GM23338 (cell line): ENCODE measurements at regions not wholly inside any gene's neighbourhood (a gene's known extent, or its start where the extent isn't known, plus 50 kb on each side); places are given as distances from the start of the nearest gene placed in this dataset.
A peak's percentile ranks its signal among the peaks of the same experiment; 100 is the strongest.

ENCODE experiments used
- ATAC-seq: fragments of 200-7000 bp; cut with Tn5 transposase; 3 replicates; pipeline ENCODE4 v1.9.1; 2020
- DNase-seq: peaks from one replicate; pipeline ENCODE4 v3.0.0-alpha.2; 2015; ENCODE audit warnings: low spot score
- H2AFZ ChIP-seq: fragments of 200-600 bp; sonication (generic); 2 replicates; pipeline ENCODE4 v1.8.0; 2016; ENCODE audit warnings: antibody characterized with exemption, mild to moderate bottlenecking, moderate library complexity
- H3F3A ChIP-seq: fragments of 200-600 bp; sonication (generic); replicated peaks from 2 replicates; pipeline ENCODE4 v1.8.0; 2017; ENCODE audit warnings: antibody characterized with exemption, mixed run types, low read depth
- H3K27ac ChIP-seq: fragments of 200-600 bp; sonication (generic); 2 replicates; pipeline ENCODE4 v1.6.1; 2016; ENCODE audit warnings: low read depth
- H3K27me3 ChIP-seq: fragments of 200-600 bp; sonication (generic); 2 replicates; pipeline ENCODE4 v1.8.0; 2016; ENCODE audit warnings: mild to moderate bottlenecking, mixed run types, moderate library complexity; ENCODE audit not compliant: insufficient read depth
- H3K36me3 ChIP-seq: fragments of 200-600 bp; sonication (generic); 2 replicates; pipeline ENCODE4 v1.8.0; 2016; ENCODE audit warnings: mild to moderate bottlenecking; ENCODE audit not compliant: insufficient read depth
- H3K4me1 ChIP-seq: fragments of 200-600 bp; sonication (generic); 2 replicates; pipeline ENCODE4 v1.8.0; 2016; ENCODE audit warnings: mild to moderate bottlenecking, moderate library complexity; ENCODE audit not compliant: insufficient read depth
- H3K4me2 ChIP-seq: fragments of 200-600 bp; sonication (generic); 2 replicates; pipeline ENCODE4 v1.7.1; 2017; ENCODE audit warnings: mixed run types
- H3K4me3 ChIP-seq: fragments of 200-600 bp; sonication (generic); 2 replicates; pipeline ENCODE4 v1.6.1; 2016; ENCODE audit warnings: mixed run types
- H3K79me2 ChIP-seq: fragments of 200-600 bp; sonication (generic); replicated peaks from 2 replicates; pipeline ENCODE4 v1.8.0; 2017; ENCODE audit warnings: mild to moderate bottlenecking; ENCODE audit not compliant: insufficient read depth
- H3K9me2 ChIP-seq: fragments of 200-600 bp; sonication (generic); 2 replicates; pipeline ENCODE4 v1.8.0; 2017; ENCODE audit not compliant: insufficient read depth
- H4K20me1 ChIP-seq: fragments of 200-600 bp; sonication (generic); replicated peaks from 2 replicates; pipeline ENCODE4 v1.8.0; 2017; ENCODE audit warnings: mild to moderate bottlenecking; ENCODE audit not compliant: insufficient read depth
- H3K27ac Mint-ChIP-seq: 2 replicates; pipeline ENCODE4 v1.8.0; 2020; ENCODE audit warnings: inconsistent platforms, mild to moderate bottlenecking, moderate library complexity, mixed read lengths
- H3K27me3 Mint-ChIP-seq: 3 replicates; pipeline ENCODE4 v1.8.0; 2022; ENCODE audit warnings: low read depth, mild to moderate bottlenecking, moderate library complexity, mixed read lengths, inconsistent platforms; ENCODE audit not compliant: insufficient read depth, poor library complexity
- H3K36me3 Mint-ChIP-seq: 3 replicates; pipeline ENCODE4 v1.8.0; 2021; ENCODE audit warnings: low read depth, mild to moderate bottlenecking, inconsistent platforms, moderate library complexity, mixed read lengths
- H3K4me1 Mint-ChIP-seq: 3 replicates; pipeline ENCODE4 v1.8.0; 2020; ENCODE audit warnings: mild to moderate bottlenecking, inconsistent platforms, mixed read lengths
- H3K4me3 Mint-ChIP-seq: 3 replicates; pipeline ENCODE4 v1.8.0; 2021; ENCODE audit warnings: moderate library complexity, mild to moderate bottlenecking, inconsistent platforms, mixed read lengths
- H3K9me3 Mint-ChIP-seq: 3 replicates; pipeline ENCODE4 v1.8.0; 2020; ENCODE audit warnings: moderate library complexity, mild to moderate bottlenecking, inconsistent platforms, mixed read lengths
- CREB1 ChIP-seq: fragments of 250-450 bp; sonication (Bioruptor Pico); IDR thresholded peaks from 2 replicates; pipeline ENCODE4 v1.5.0; 2020; ENCODE audit warnings: low read depth, mild to moderate bottlenecking, moderate library complexity
- ETS1 ChIP-seq: IDR thresholded peaks from 2 replicates; pipeline ENCODE4 v1.6.1; 2016; ENCODE audit warnings: antibody characterized with exemption
- EZH2 ChIP-seq: fragments of 200-600 bp; sonication (generic); IDR thresholded peaks from one replicate; pipeline ENCODE4 v1.8.0; 2017; ENCODE audit warnings: antibody characterized with exemption, mild to moderate bottlenecking, low read depth; ENCODE audit not compliant: unreplicated experiment
- EZH2phosphoT487 ChIP-seq: fragments of 200-600 bp; sonication (generic); IDR thresholded peaks from one replicate; pipeline ENCODE4 v1.8.1; 2018; ENCODE audit warnings: antibody characterized with exemption; ENCODE audit not compliant: unreplicated experiment
- JUNB ChIP-seq: IDR thresholded peaks from one replicate; pipeline ENCODE4 v1.6.1; 2016; ENCODE audit warnings: antibody characterized with exemption; ENCODE audit not compliant: unreplicated experiment
- NANOG ChIP-seq: IDR thresholded peaks from 2 replicates; pipeline ENCODE4 v1.6.1; 2016; ENCODE audit warnings: antibody characterized with exemption, borderline replicate concordance
- POLR2AphosphoS5 ChIP-seq: IDR thresholded peaks from 2 replicates; pipeline ENCODE4 v1.6.1; 2016; ENCODE audit warnings: antibody characterized with exemption, low read depth
- STAT1 ChIP-seq: IDR thresholded peaks from one replicate; pipeline ENCODE4 v1.6.1; 2016; ENCODE audit warnings: antibody characterized with exemption; ENCODE audit not compliant: unreplicated experiment
- ZNF114 ChIP-seq: fragments of 250-450 bp; sonication (Bioruptor Pico); IDR thresholded peaks from 2 replicates; pipeline ENCODE4 v1.5.0; 2020; ENCODE audit warnings: mild to moderate bottlenecking, moderate library complexity
- ZNF331 ChIP-seq: fragments of 250-450 bp; sonication (Bioruptor Pico); IDR thresholded peaks from 2 replicates; pipeline ENCODE4 v1.5.0; 2020; ENCODE audit warnings: low read depth, mild to moderate bottlenecking, moderate library complexity
- ZNF462 ChIP-seq: fragments of 250-450 bp; sonication (Bioruptor Pico); IDR thresholded peaks from 2 replicates; pipeline ENCODE4 v1.5.0; 2020; ENCODE audit warnings: mild to moderate bottlenecking, moderate library complexity

DNA sequence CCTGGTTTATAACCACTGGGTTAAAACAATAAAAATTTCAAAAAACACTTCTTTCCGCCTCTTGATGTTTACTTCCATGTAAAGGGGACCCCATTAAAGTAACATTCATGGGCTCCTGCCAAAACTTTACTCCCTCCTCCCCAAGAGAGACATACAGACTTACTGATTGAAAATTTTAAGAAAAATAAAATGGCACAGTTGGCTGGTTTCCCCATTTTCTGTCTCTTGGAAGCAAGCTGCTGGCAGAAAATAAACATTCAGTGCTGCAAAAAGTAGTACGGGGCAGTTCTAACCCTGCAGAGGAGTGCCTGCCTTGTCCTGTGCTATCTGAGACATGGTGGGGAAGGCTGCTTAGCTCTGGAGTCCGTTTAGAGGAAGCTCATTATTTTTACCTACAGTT is 187.3 kb upstream of the INTU start:
- peaks cover 10% of the 10 kb centered on the region; the same call in 1 of the 3 replicates for H3K9me3 Mint-ChIP-seq
- DNase-seq: no peak
- H3K36me3 Mint-ChIP-seq: peaks cover 4% of the 10 kb centered on the region; the same call in 2 of the 3 replicates
- H3K4me3 Mint-ChIP-seq: no peak overlapping the region
- H3K27me3 Mint-ChIP-seq: no peaks in the 10 kb centered on the region
- Histone ChIP-seq H3K27ac (no peak overlapping the region), H3K36me3 (no peaks in the 10 kb centered on the region), H3K4me2 (no peak overlapping the region), H2AFZ (peak overlapping the region; percentile 68; the same call in 1 of the 2 replicates), H3K9me2 (no peaks in the 10 kb centered on the region), H4K20me1 (no peaks in the 10 kb centered on the region), H3K4me3 (no peak overlapping the region), H3K27me3 (no peaks in the 10 kb centered on the region), H3K79me2 (no peaks in the 10 kb centered on the region), H3F3A (no peaks in the 10 kb centered on the region), H3K4me1 (peaks cover 3% of the 10 kb centered on the region; the same call in 1 of the 2 replicates)
- ATAC-seq: no peak
- TF ChIP-seq NANOG (no peak), ETS1 (no peak)
- H3K4me1 Mint-ChIP-seq: peaks cover 11% of the 10 kb centered on the region; the same call in 2 of the 3 replicates
- no peak overlapping the region for H3K27ac Mint-ChIP-seq

DNA sequence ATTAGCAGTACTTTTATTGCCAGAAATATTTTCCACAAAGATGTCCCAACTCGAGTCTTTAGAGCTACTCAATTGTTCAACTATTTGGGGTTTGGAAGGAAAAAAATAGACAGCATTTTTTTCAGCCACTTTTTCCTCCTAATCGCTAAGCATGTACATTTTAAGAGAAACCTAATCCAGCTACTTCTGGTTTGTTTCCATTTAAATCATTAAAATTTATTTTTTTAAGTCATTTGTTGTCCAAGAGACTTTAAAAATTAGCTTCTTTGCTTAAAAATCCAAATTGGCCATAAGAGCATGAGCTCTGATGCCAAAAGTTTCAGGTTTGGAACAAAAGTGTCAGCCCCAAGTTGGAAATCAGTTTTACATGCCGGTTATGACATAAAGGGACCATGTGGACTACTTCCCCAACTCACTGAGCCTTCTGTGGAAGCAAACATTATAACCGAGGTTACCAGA is 186.3 kb upstream of the INTU start:
- DNase-seq (no peak), ATAC-seq (no peak)
- peaks cover 3% of the 10 kb centered on the region; the same call in 1 of the 2 replicates for H3K4me1 ChIP-seq
- no peaks in the 10 kb centered on the region for H3K79me2 ChIP-seq
- H3K36me3 ChIP-seq: no peaks in the 10 kb centered on the region
- no peak overlapping the region for H3K4me2 ChIP-seq
- H3K27me3 Mint-ChIP-seq: no peaks in the 10 kb centered on the region
- no peaks in the 10 kb centered on the region for H3F3A ChIP-seq
- no peak overlapping the region for H3K27ac ChIP-seq
- no peak overlapping the region for H3K27ac Mint-ChIP-seq
- no peaks in the 10 kb centered on the region for H4K20me1 ChIP-seq
- no peak overlapping the region for H2AFZ ChIP-seq
- peaks cover 10% of the 10 kb centered on the region; the same call in 1 of the 3 replicates for H3K9me3 Mint-ChIP-seq
- H3K36me3 Mint-ChIP-seq: peaks cover 4% of the 10 kb centered on the region; the same call in 2 of the 3 replicates
- no peak overlapping the region for H3K4me3 ChIP-seq
- no peaks in the 10 kb centered on the region for H3K9me2 ChIP-seq
- no peak overlapping the region for H3K4me3 Mint-ChIP-seq
- H3K4me1 Mint-ChIP-seq: peaks cover 8% of the 10 kb centered on the region; the same call in 2 of the 3 replicates
- no peaks in the 10 kb centered on the region for H3K27me3 ChIP-seq
- TF ChIP-seq STAT1 (no peak), NANOG (no peak), EZH2 (no peak), POLR2AphosphoS5 (no peak), ZNF114 (CRISPR knock-in tag) (no peak), EZH2phosphoT487 (no peak), JUNB (no peak), CREB1 (CRISPR knock-in tag) (no peak), ETS1 (no peak), ZNF331 (CRISPR knock-in tag) (no peak), ZNF462 (CRISPR knock-in tag) (no peak)
